Ecto neural progenitor cell (in vitro differentiated cells): ENCODE measurements at regions not wholly inside any gene's neighbourhood (a gene's known extent, or its start where the extent isn't known, plus 50 kb on each side); places are given as distances from the start of the nearest gene placed in this dataset.

Source experiments
- DNase-seq: peaks from one replicate; pipeline ENCODE4 v3.0.0-alpha.2; 2018; ENCODE audit warnings: low spot score

GRCh38 chr1:80778094-80778840 lies 1022.5 kb upstream of the ADGRL2 start:
- no peak for DNase-seq

- DNase-seq, result no peak
These were observed 1024.5 kb upstream of the ADGRL2 start for GRCh38 chr1:80776266-80776665.

DNA sequence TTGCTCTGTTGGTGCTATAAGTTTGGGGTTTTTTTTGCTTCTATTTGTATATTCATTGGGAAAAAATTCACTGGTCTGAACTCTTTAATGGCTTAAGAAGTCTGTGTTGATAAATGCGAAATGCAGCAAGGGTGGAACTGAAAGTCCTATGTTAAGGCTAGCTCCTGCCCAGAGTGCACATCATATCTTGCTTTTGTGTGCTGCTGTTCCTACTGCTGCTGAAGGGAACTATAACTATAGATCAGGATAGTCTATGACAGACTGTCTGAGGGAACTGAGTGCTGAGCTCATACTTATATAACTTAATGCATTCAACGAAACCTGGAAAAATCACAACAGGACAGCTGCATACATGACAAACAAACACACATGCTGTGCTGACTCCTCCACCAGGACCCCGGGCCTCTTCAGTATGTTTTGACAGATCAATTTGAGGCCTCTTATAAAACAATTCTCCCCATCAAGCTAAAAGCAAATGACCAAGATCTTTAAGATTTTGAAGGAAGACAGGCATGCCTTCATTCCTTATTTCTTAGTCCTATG lies 1031.5 kb upstream of the ADGRL2 start:
- DNase-seq, result no peak

DNA sequence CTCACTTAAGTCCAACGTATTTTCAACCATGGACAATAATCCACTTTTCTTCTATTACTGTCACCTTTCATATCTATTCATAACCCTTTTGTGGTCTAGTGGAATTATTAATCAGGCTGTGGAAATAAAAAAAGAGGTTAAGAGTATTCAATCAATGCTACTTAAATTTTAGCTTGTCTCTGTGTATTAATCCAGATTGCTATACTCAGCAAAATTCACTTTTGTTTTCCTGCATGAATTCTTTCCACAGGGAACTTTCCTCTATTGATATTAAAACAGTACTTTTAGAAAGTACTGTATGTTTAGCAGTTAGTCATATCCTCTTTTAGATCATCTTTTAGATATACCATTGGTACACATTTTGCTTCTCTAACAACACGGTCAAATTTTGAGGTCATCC lies 1033.0 kb upstream of the ADGRL2 start:
- DNase-seq, result no peak

GRCh38 chr1:80759354-80759753 lies 1041.4 kb upstream of the ADGRL2 start:
- DNase-seq, result no peak

DNA sequence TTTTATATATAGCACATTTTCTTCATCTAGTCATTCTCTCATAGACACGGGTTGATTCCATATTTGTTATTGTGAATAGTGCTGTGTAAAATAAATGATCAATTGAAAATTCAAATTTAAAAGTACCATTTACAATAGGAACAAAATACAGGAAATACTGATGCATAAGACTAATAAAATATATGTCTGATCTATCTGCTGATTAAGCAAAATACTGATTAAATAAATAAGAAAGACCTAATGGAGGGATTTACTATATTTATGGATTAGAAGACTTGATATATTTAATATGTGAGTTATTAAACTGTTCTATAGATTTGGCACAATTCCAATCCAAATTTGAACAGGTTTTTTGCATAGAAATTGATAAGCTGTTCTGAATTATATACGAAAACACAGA lies 1044.8 kb upstream of the ADGRL2 start:
- DNase-seq, result no peak

- no peak for DNase-seq
These were observed 1049.5 kb upstream of the ADGRL2 start for GRCh38 chr1:80751204-80751603.

- DNase-seq, result no peak
These were observed 1069.4 kb upstream of the ADGRL2 start for GRCh38 chr1:80731241-80731894.

- no peak for DNase-seq
These were observed 1078.1 kb upstream of the ADGRL2 start for GRCh38 chr1:80722611-80723010.

DNA sequence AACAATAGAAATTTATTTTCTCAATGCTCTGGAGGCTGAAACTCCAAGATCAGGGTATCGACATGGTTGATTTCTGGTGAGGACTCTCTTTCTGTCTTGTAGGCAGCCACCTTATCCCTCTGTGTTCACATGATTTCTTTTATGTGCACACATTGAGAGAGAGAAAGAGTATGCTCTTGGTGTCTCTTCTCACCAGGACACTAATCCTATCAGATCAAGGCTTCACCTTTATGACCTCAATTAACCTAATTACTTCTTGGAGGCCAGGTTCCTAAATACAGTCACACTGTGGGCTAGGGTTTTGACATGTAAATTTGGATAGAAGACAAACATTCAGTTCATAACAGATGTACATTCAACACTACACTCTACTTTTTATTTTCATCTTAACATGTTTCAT lies 1094.2 kb upstream of the ADGRL2 start:
- DNase-seq, result no peak

- no peak for DNase-seq
These were observed 1122.3 kb upstream of the ADGRL2 start for GRCh38 chr1:80678438-80678837.

DNA sequence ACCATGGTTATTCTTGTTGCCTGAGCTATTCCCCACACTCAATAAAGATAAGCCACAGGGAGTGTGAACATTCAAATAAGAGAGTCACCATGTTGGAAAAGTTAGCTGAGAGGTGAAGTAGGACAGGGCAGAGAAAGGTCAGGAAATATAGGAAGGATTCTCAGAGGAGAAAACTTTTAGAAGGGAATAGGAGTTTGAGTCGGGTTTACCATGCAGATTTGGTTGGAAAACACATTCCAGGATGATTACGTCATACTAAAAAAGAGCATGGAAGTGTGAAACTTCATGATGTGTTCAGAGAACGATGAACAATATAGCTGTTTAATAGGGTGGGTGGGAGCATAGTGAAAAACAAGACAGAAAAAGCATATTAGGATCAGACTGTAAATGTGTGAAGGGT lies 1125.3 kb upstream of the ADGRL2 start:
- DNase-seq, result no peak

GRCh38 chr1:80673935-80674597 lies 1126.7 kb upstream of the ADGRL2 start:
- no peak for DNase-seq

GRCh38 chr1:80668372-80668771 lies 1132.4 kb upstream of the ADGRL2 start:
- DNase-seq, result no peak

DNA sequence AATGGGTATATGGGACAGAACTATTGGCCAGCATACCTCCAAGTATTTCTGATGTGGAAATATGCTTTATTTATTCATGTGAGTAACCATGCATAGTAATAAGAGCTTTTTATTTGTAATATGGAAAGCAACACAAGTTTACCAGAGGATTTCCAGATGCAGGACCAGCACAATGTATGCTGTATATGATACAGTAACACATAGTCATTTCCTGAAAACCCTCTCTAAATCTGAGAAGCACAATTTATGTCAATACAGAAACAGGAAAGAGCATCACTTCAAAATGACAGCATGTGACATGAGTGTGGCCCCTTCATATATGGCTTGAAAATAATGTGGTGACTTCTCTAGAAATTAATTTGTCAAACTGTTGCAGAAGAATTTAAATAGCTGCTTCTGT lies 1134.7 kb upstream of the ADGRL2 start:
- no peak for DNase-seq

GRCh38 chr1:80659161-80659560 lies 1141.6 kb upstream of the ADGRL2 start:
- no peak for DNase-seq

- no peak for DNase-seq
These were observed 1143.0 kb upstream of the ADGRL2 start for GRCh38 chr1:80657707-80658106.

DNA sequence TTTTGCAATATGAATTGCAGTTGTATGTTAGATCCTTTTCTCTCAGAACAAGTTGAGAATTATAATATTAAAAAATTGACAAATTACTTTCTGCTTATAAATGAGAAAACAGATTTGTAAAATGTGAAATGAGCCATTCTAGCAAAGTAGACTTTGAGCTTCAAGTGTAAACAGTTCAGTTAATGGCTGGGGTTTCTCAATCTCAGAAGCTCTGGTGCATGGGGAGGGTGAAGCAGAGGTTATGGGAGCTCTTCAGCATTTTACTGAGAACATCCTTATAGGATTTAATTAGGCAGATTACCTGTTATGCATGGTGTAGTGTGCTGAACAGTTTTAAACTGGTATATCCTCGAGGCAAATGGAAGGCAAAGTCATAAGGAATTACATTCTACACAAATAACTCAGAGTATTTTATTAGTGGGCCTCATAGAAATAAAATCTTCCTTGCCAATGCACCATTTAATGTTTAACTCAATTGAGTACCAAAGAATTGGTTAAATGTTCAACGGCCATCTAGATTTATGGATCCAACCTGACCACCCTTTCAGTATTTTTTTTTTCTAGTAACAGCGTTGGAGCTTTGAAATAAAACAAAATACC lies 1143.6 kb upstream of the ADGRL2 start:
- no peak for DNase-seq

GRCh38 chr1:80656641-80657040 lies 1144.1 kb upstream of the ADGRL2 start:
- DNase-seq, result no peak

- peak; percentile 49 for DNase-seq
These were observed 1144.6 kb upstream of the ADGRL2 start for GRCh38 chr1:80656014-80656636.

- DNase-seq, result no peak
These were observed 1154.7 kb upstream of the ADGRL2 start for GRCh38 chr1:80646053-80646452.

GRCh38 chr1:80645621-80646020 lies 1155.1 kb upstream of the ADGRL2 start:
- no peak for DNase-seq
